Mucosa of descending colon (tissue), 3 donors: ENCODE measurements at regions not wholly inside any gene's neighbourhood (a gene's known extent, or its start where the extent isn't known, plus 50 kb on each side); places are given as distances from the start of the nearest gene placed in this dataset.

ENCODE experiments used
- ATAC-seq: fragments of 200-7000 bp; cut with Tn5 transposase; one replicate; pipeline ENCODE4 v1.9.1; 2020; ENCODE audit warnings: mild to moderate bottlenecking, moderate library complexity
- DNase-seq, 3 donors: peaks; one replicate each; pipeline ENCODE4 v3.0.0-alpha.2; 2020
- H3K36me3 ChIP-seq: fragments of 200-600 bp; one replicate; pipeline ENCODE4 v1.8.0; 2021; ENCODE audit warnings: low read depth, mild to moderate bottlenecking
- H3K4me1 ChIP-seq: fragments of 200-600 bp; one replicate; pipeline ENCODE4 v1.8.0; 2021; ENCODE audit warnings: low read depth, mild to moderate bottlenecking
- H3K4me3 ChIP-seq: fragments of 200-600 bp; one replicate; pipeline ENCODE4 v1.8.0; 2021; ENCODE audit warnings: mild to moderate bottlenecking
- H3K9me3 ChIP-seq: fragments of 200-600 bp; one replicate; pipeline ENCODE4 v1.8.0; 2021; ENCODE audit warnings: mild to moderate bottlenecking
- CTCF ChIP-seq: fragments of 200-600 bp; IDR thresholded peaks from one replicate; pipeline ENCODE4 v1.8.0; 2022; ENCODE audit warnings: antibody characterized with exemption, mild to moderate bottlenecking
- intact Hi-C, 2 donors: fragments of 100-400 bp; cut with DNase I in 1 of 2; cut with micrococcal nuclease in 1 of 2; formaldehyde crosslinking; loops; one replicate each; pipeline versions ENCODE4 v1.11.0 to v1.11.1; 2022; cut with DNase I, micrococcal nuclease
- donor health status: DM: no; HTN: no; CAD: no; lungs with moderate emphysema.
- donor health status: DM: no; HTN: no; CAD: no.
- donor health status: DM: no; HTN: yes; CAD: no.

GRCh38 chrX:7244405-7244804, 96.5 kb upstream of the PUDP start:
- DNase-seq (no peak), ATAC-seq (no peak)
- no peaks in the 10 kb centered on the region for H3K9me3 ChIP-seq
- H3K36me3 ChIP-seq = no peaks in the 10 kb centered on the region
- H3K4me1 ChIP-seq = no peaks in the 10 kb centered on the region
- no peak overlapping the region for H3K4me3 ChIP-seq
- intact Hi-C loops = no loop called here
- no peak for TF ChIP-seq CTCF

GRCh38 chrX:7242613-7243012, 94.7 kb upstream of the PUDP start:
- no peak for TF ChIP-seq CTCF
- Histone ChIP-seq H3K4me1 (no peaks in the 10 kb centered on the region), H3K36me3 (no peaks in the 10 kb centered on the region), H3K4me3 (no peak overlapping the region), H3K9me3 (no peaks in the 10 kb centered on the region)
- DNase-seq (no peak), ATAC-seq (no peak)
- intact Hi-C loops = no loop called here

- intact Hi-C loops = no loop called here
- no peak for DNase-seq
- H3K4me1 ChIP-seq = no peaks in the 10 kb centered on the region
- no peak overlapping the region for H3K4me3 ChIP-seq
- H3K36me3 ChIP-seq = no peaks in the 10 kb centered on the region
- no peaks in the 10 kb centered on the region for H3K9me3 ChIP-seq
- no peak for ATAC-seq
- TF ChIP-seq CTCF = no peak
Measured at GRCh38 chrX:7240929-7241328, 93.0 kb upstream of the PUDP start.

- no peak overlapping the region for H3K4me3 ChIP-seq
- H3K9me3 ChIP-seq = no peaks in the 10 kb centered on the region
- no peaks in the 10 kb centered on the region for H3K36me3 ChIP-seq
- no peaks in the 10 kb centered on the region for H3K4me1 ChIP-seq
- DNase-seq (no peak), ATAC-seq (no peak)
- no peak for TF ChIP-seq CTCF
- intact Hi-C loops = no loop called here
Measured at GRCh38 chrX:7235071-7235470, 87.1 kb upstream of the PUDP start.

- no peak for DNase-seq
- Histone ChIP-seq H3K4me3 (no peak overlapping the region), H3K9me3 (no peaks in the 10 kb centered on the region), H3K36me3 (no peaks in the 10 kb centered on the region), H3K4me1 (no peaks in the 10 kb centered on the region)
- intact Hi-C loops = no loop called here
- TF ChIP-seq CTCF = no peak
- ATAC-seq = no peak
Measured at GRCh38 chrX:7233580-7234406, 85.8 kb upstream of the PUDP start.
